Activated T-cell treated with anti-CD3 and anti-CD28 coated beads, Interleukin-2, amount 50 U/mL, for 48 hours (primary cell): ENCODE measurements at regions not wholly inside any gene's neighbourhood (a gene's known extent, or its start where the extent isn't known, plus 50 kb on each side); places are given as distances from the start of the nearest gene placed in this dataset.
"Not testable (repeated sequence)": the region's sequence is repeated elsewhere in the genome, so short reads cannot be mapped to it uniquely, and the experiment has no call there.

Experiments used
- DNase-seq, 2 experiments: peaks; one replicate each; pipeline ENCODE4 v3.0.0-alpha.2; 2020

- no peak for DNase-seq
These were observed 210.2 kb upstream of the ISL1 start for GRCh38 chr5:51172903-51173626.

GRCh38 chr5:51181208-51181894 lies 201.9 kb upstream of the ISL1 start:
- DNase-seq: no peak

GRCh38 chr5:51185850-51186329 lies 197.4 kb upstream of the ISL1 start:
- no peak for DNase-seq

GRCh38 chr5:51188001-51188591 lies 195.2 kb upstream of the ISL1 start:
- DNase-seq: no peak

- no peak for DNase-seq
These were observed 188.6 kb upstream of the ISL1 start for GRCh38 chr5:51194671-51195070.

GRCh38 chr5:51201024-51201423 lies 182.2 kb upstream of the ISL1 start:
- DNase-seq: no peak

- no peak for DNase-seq
These were observed 181.5 kb upstream of the ISL1 start for GRCh38 chr5:51201708-51202107.

GRCh38 chr5:51202161-51202560 lies 181.1 kb upstream of the ISL1 start:
- no peak for DNase-seq

GRCh38 chr5:51203598-51203997 lies 179.7 kb upstream of the ISL1 start:
- no peak for DNase-seq

GRCh38 chr5:51208296-51208695 lies 175.0 kb upstream of the ISL1 start:
- DNase-seq: no peak

GRCh38 chr5:51214746-51215145 lies 168.5 kb upstream of the ISL1 start:
- no peak for DNase-seq

GRCh38 chr5:51225789-51226742 lies 157.2 kb upstream of the ISL1 start:
- DNase-seq: no peak

GRCh38 chr5:51227963-51228470 lies 155.2 kb upstream of the ISL1 start:
- no peak for DNase-seq

- DNase-seq: no peak
These were observed 152.9 kb upstream of the ISL1 start for GRCh38 chr5:51230336-51230735.

- no peak for DNase-seq
These were observed 140.8 kb upstream of the ISL1 start for GRCh38 chr5:51242456-51242855.

- DNase-seq: not testable (repeated sequence)
These were observed 132.3 kb upstream of the ISL1 start for GRCh38 chr5:51250957-51251356.

GRCh38 chr5:51271261-51271660 lies 112.0 kb upstream of the ISL1 start:
- no peak for DNase-seq

- no peak for DNase-seq
These were observed 110.2 kb upstream of the ISL1 start for GRCh38 chr5:51273021-51273420.

- DNase-seq: no peak
These were observed 109.4 kb upstream of the ISL1 start for GRCh38 chr5:51273871-51274270.

- DNase-seq: no peak
These were observed 107.8 kb upstream of the ISL1 start for GRCh38 chr5:51275428-51275827.

- DNase-seq: no peak
These were observed 107.0 kb upstream of the ISL1 start for GRCh38 chr5:51276250-51276649.

GRCh38 chr5:51278539-51278938 lies 104.7 kb upstream of the ISL1 start:
- no peak for DNase-seq
